ENCODE measurements at regions not wholly inside any gene's neighbourhood (a gene's known extent, or its start where the extent isn't known, plus 50 kb on each side); places are given as distances from the start of the nearest gene placed in this dataset.

DNA sequence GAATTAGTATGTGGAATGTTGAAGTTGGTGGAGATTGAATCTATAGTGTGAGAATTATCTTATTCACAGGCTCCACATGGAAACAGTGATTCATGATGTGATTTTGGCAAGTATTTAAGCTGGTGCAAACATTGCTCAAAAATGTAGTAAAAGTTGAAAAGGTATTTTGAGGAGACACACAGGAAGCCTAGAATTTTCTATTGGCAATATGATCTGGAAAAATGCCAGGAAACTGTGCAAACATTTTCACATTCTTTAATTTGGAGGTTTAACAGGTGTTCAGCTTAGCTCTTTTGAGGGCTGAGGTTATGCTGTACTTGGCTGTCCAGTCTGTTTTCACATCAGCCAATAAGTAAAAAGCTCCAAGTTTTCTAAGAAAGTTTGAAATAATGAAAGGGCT, 327.3 kb downstream of the RWDD3 start:
- no peaks in the 10 kb centered on the region for H3K9me3 ChIP-seq
- no peaks in the 10 kb centered on the region for H3K27me3 ChIP-seq
- H3K27ac ChIP-seq, result no peak overlapping the region
- no peaks in the 10 kb centered on the region for H3K4me1 ChIP-seq
- no peak for ATAC-seq
- no peaks in the 10 kb centered on the region for H3K36me3 ChIP-seq
- intact Hi-C loops (cut with DNase I; ENCODE audit: low total_unique reads), result no loop called here
- H3K4me3 ChIP-seq, result no peak overlapping the region
- DNase-seq, result no peak
- in situ Hi-C loops (cut with MboI; ENCODE audit: low sequenced_read_pairs in 4 of 4), result no loop called here
- TF ChIP-seq POLR2A (IDR thresholded peaks at IDR 0.05), result no peak
- TF ChIP-seq, protein P1, sequence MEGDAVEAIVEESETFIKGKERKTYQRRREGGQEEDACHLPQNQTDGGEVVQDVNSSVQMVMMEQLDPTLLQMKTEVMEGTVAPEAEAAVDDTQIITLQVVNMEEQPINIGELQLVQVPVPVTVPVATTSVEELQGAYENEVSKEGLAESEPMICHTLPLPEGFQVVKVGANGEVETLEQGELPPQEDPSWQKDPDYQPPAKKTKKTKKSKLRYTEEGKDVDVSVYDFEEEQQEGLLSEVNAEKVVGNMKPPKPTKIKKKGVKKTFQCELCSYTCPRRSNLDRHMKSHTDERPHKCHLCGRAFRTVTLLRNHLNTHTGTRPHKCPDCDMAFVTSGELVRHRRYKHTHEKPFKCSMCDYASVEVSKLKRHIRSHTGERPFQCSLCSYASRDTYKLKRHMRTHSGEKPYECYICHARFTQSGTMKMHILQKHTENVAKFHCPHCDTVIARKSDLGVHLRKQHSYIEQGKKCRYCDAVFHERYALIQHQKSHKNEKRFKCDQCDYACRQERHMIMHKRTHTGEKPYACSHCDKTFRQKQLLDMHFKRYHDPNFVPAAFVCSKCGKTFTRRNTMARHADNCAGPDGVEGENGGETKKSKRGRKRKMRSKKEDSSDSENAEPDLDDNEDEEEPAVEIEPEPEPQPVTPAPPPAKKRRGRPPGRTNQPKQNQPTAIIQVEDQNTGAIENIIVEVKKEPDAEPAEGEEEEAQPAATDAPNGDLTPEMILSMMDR (IDR thresholded peaks at IDR 0.05 in 4 of 5, conservative IDR thresholded peaks at IDR 0.05 in 1 of 5), result no peak

DNA sequence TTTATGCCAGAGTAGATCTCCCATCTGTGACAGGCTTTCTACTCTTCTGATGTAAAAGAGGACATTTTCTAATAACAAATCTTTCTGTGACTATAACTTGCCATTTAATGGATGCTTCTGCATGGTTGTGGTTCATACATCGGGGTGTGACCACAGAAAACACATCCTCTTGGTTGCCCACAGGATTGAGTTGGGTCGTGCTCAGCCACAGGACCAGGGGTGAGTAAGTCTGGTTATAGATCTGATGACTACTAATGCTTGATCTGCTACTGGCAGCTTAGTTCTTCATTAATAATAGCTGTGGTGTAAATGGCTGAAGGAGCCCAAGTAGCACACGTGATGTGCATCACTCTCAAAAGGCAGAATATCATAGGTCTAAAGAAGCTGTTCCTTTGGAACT, 328.2 kb downstream of the RWDD3 start:
- H3K27me3 ChIP-seq, result no peaks in the 10 kb centered on the region
- H3K4me3 ChIP-seq, result no peak overlapping the region
- H3K27ac ChIP-seq, result no peak overlapping the region
- DNase-seq, result no peak
- in situ Hi-C loops (cut with MboI; ENCODE audit: low sequenced_read_pairs in 4 of 4), result no loop called here
- ATAC-seq, result no peak
- no peaks in the 10 kb centered on the region for H3K36me3 ChIP-seq
- no peaks in the 10 kb centered on the region for H3K9me3 ChIP-seq
- intact Hi-C loops (cut with DNase I; ENCODE audit: low total_unique reads), result no loop called here
- no peaks in the 10 kb centered on the region for H3K4me1 ChIP-seq
- no peak for TF ChIP-seq POLR2A (IDR thresholded peaks at IDR 0.05)
- TF ChIP-seq, protein P1 (IDR thresholded peaks at IDR 0.05 in 4 of 5, conservative IDR thresholded peaks at IDR 0.05 in 1 of 5), result no peak

DNA sequence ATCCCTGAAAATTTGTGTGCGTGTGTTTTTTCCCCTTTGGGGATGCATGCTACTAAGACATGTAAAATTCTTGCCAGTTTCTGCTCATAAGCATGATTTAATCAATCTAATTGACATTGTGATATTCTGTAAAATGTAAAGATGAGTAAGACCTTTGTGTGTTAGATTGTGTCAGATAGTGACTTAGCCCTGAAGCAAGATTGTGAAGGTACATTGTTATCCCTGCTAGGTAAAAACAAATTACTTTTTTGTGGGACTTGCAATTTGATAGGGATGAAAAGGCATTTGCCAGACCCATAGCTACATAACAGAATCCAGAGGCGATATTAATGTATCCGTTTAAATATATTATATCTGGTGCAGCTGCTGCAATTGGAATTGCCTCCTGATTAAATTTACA, 338.0 kb downstream of the RWDD3 start:
- no peak for ATAC-seq
- DNase-seq, result no peak
- H3K4me1 ChIP-seq, result no peaks in the 10 kb centered on the region
- H3K27me3 ChIP-seq, result no peaks in the 10 kb centered on the region
- no peaks in the 10 kb centered on the region for H3K9me3 ChIP-seq
- no peaks in the 10 kb centered on the region for H3K36me3 ChIP-seq
- no peak overlapping the region for H3K4me3 ChIP-seq
- TF ChIP-seq, protein P1 (IDR thresholded peaks at IDR 0.05 in 4 of 5, conservative IDR thresholded peaks at IDR 0.05 in 1 of 5), result no peak
- no peak for TF ChIP-seq POLR2A (IDR thresholded peaks at IDR 0.05)
- H3K27ac ChIP-seq, result no peak overlapping the region
- intact Hi-C loops (cut with DNase I; ENCODE audit: low total_unique reads) (no loop called here), in situ Hi-C loops (cut with MboI; ENCODE audit: low sequenced_read_pairs in 4 of 4) (no loop called here)

DNA sequence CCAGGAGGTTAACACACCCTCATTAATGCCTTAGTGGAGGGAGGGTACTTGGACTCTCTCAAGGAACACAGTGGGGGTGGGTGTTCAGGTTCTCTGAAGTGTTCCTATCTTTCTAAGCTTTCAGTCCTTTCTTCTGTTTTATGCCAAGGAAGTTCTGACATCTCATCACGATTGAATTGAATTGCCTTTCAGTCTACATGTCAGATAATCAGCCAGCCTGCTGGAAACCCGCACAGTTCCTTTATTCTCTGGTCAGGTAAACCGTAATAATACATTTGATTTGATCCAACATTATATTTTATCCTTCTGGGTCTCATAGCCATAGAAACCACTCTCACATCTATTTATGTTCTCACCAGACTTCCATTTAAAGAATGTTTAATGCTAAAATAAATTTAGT, 339.0 kb downstream of the RWDD3 start:
- no peaks in the 10 kb centered on the region for H3K9me3 ChIP-seq

DNA sequence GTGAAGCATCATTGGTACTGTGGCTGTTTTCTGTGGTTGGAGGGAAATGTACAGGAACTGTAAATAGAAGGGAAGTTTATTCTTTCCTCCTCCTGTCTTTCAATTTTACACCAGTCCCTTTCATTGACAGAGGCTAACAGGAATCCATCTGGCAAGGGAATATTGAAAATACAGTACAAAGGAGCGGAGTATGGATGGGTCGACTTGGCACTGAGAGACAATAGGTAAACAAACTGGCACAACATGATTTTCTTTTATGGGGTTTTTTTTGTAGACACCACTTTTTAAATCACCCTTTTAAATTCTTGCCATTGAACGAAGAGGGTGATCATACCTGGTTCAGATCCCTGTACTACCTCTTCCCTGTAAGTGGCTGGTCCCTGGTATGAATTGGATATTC, 341.3 kb downstream of the RWDD3 start:
- intact Hi-C loops (cut with DNase I; ENCODE audit: low total_unique reads), result no loop called here
- no peak for ATAC-seq
- H3K4me1 ChIP-seq, result no peaks in the 10 kb centered on the region

More for the DNA sequence above, 339.0 kb downstream of the RWDD3 start:
- H3K4me3 ChIP-seq, result no peak overlapping the region
- no peaks in the 10 kb centered on the region for H3K27me3 ChIP-seq
- H3K4me1 ChIP-seq, result no peaks in the 10 kb centered on the region
- DNase-seq (no peak), ATAC-seq (no peak)
- in situ Hi-C loops (cut with MboI; ENCODE audit: low sequenced_read_pairs in 4 of 4), result no loop called here
- TF ChIP-seq POLR2A (IDR thresholded peaks at IDR 0.05), result no peak
- TF ChIP-seq, protein P1 (IDR thresholded peaks at IDR 0.05 in 4 of 5, conservative IDR thresholded peaks at IDR 0.05 in 1 of 5), result no peak
- no peaks in the 10 kb centered on the region for H3K36me3 ChIP-seq
- intact Hi-C loops (cut with DNase I; ENCODE audit: low total_unique reads), result no loop called here
- H3K27ac ChIP-seq, result no peak overlapping the region

More for the DNA sequence above, 341.3 kb downstream of the RWDD3 start:
- in situ Hi-C loops (cut with MboI; ENCODE audit: low sequenced_read_pairs in 4 of 4), result no loop called here
- Histone ChIP-seq H3K36me3 (no peaks in the 10 kb centered on the region), H3K4me3 (no peak overlapping the region), H3K9me3 (no peaks in the 10 kb centered on the region), H3K27me3 (no peaks in the 10 kb centered on the region), H3K27ac (no peak overlapping the region)
- TF ChIP-seq, protein P1 (IDR thresholded peaks at IDR 0.05 in 4 of 5, conservative IDR thresholded peaks at IDR 0.05 in 1 of 5), result no peak
- no peak for TF ChIP-seq POLR2A (IDR thresholded peaks at IDR 0.05)
- DNase-seq, result no peak

Data from gastrocnemius medialis (tissue), 4 donors.